GM23248 (cell line): ENCODE measurements at regions not wholly inside any gene's neighbourhood (a gene's known extent, or its start where the extent isn't known, plus 50 kb on each side); places are given as distances from the start of the nearest gene placed in this dataset.
"Not testable (repeated sequence)": the region's sequence is repeated elsewhere in the genome, so short reads cannot be mapped to it uniquely, and the experiment has no call there.

Experiments
- DNase-seq: peaks from one replicate; pipeline ENCODE4 v3.0.0-alpha.2; 2015
- H2AFZ ChIP-seq: fragments of 200-600 bp; sonication (generic); 2 replicates; pipeline ENCODE4 v1.6.1; 2016; ENCODE audit warnings: antibody characterized with exemption
- H3F3A ChIP-seq: fragments of 200-600 bp; sonication (generic); 2 replicates; pipeline ENCODE4 v1.6.1; 2016; ENCODE audit warnings: mild to moderate bottlenecking, antibody characterized with exemption, mixed run types; ENCODE audit not compliant: insufficient read depth
- H3K27ac ChIP-seq: fragments of 200-600 bp; sonication (generic); 2 replicates; pipeline ENCODE4 v1.5.1; 2016; ENCODE audit warnings: mild to moderate bottlenecking
- H3K27me3 ChIP-seq: fragments of 200-600 bp; sonication (generic); replicated peaks from 2 replicates; pipeline ENCODE4 v1.6.1; 2016; ENCODE audit warnings: mild to moderate bottlenecking; ENCODE audit not compliant: insufficient read depth
- H3K36me3 ChIP-seq: fragments of 200-600 bp; sonication (generic); 2 replicates; pipeline ENCODE4 v1.6.1; 2016; ENCODE audit warnings: low read depth, mild to moderate bottlenecking
- H3K4me1 ChIP-seq: fragments of 200-600 bp; sonication (generic); 2 replicates; pipeline ENCODE4 v1.6.1; 2016; ENCODE audit warnings: mild to moderate bottlenecking; ENCODE audit not compliant: insufficient read depth
- H3K4me2 ChIP-seq: fragments of 200-600 bp; sonication (generic); one replicate; pipeline ENCODE4 v1.6.1; 2016; ENCODE audit warnings: mild to moderate bottlenecking; ENCODE audit not compliant: unreplicated experiment
- H3K4me3 ChIP-seq: fragments of 200-600 bp; sonication (generic); 2 replicates; pipeline ENCODE4 v1.5.1; 2016; ENCODE audit warnings: mild to moderate bottlenecking
- H3K79me2 ChIP-seq: fragments of 200-600 bp; sonication (generic); 2 replicates; pipeline ENCODE4 v1.6.1; 2016; ENCODE audit warnings: mild to moderate bottlenecking; ENCODE audit not compliant: insufficient read depth
- H3K9ac ChIP-seq: fragments of 200-600 bp; sonication (generic); 2 replicates; pipeline ENCODE4 v1.6.1; 2016; ENCODE audit warnings: mild to moderate bottlenecking
- H3K9me2 ChIP-seq: fragments of 200-600 bp; sonication (generic); 2 replicates; pipeline ENCODE4 v1.6.1; 2016; ENCODE audit warnings: mixed run types, mild to moderate bottlenecking, moderate library complexity; ENCODE audit not compliant: insufficient read depth
- H3K9me3 ChIP-seq: fragments of 200-600 bp; sonication (generic); one replicate; pipeline ENCODE4 v1.6.1; 2017; ENCODE audit warnings: low read depth
- H4K20me1 ChIP-seq: fragments of 200-600 bp; sonication (generic); 2 replicates; pipeline ENCODE4 v1.6.0; 2016; ENCODE audit not compliant: insufficient read depth
- EZH2 ChIP-seq: fragments of 200-600 bp; sonication (generic); IDR thresholded peaks from 2 replicates; pipeline ENCODE4 v1.6.1; 2018; ENCODE audit warnings: antibody characterized with exemption, mild to moderate bottlenecking; ENCODE audit not compliant: insufficient read depth, poor library complexity, severe bottlenecking
- EZH2phosphoT487 ChIP-seq: fragments of 200-600 bp; sonication (generic); IDR thresholded peaks from 2 replicates; pipeline ENCODE4 v1.6.1; 2018; ENCODE audit warnings: antibody characterized with exemption, moderate library complexity, mild to moderate bottlenecking, low read depth; ENCODE audit not compliant: insufficient read depth
- WGBS, 2 experiments: methylation state at CpG; one replicate each; pipeline ENCODE4 v1.1.6; 2015 to 2017; ENCODE audit warnings: low lambda C conversion rate in 2 of 2, low coverage in 1 of 2; ENCODE audit errors: missing lambda C conversion rate in 2 of 2; 5-methylcytosine and 5-hydroxymethylcytosine counted together
- in situ Hi-C: fragments of 300-500 bp; cut with MboI; formaldehyde crosslinking; loops from 2 replicates; pipeline ENCODE4 v1.15.0; 2020

DNA sequence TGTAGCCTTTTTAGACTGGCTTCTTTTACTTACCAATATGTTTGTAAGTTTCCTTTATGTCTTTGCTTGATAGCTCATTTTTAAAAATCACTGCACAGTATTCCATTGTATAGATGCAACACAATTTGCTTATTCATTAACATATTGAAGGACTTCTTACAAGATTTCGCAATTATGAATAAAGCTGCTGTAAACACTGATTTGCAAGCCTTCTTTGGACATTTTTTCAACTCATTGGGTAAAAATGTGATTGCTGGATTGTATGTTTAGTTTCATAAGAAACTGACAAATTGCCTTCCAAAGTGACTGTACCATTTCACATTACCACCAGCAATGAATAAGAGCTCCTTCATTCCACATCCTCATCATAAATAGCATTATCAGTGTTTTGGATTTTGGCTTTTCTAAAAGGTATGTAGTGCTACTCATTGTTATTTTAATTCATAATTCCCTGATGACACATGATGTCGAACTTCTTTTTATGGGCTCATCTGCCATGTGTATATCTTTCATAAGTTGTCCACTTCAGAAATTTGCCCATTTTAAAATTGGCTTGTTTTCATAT, 80.7 kb downstream of the TFAP2B start:
- H3K79me2 ChIP-seq = no peaks in the 10 kb centered on the region
- H3K4me3 ChIP-seq = no peak overlapping the region
- no peaks in the 10 kb centered on the region for H3K36me3 ChIP-seq
- H3K9me2 ChIP-seq = no peaks in the 10 kb centered on the region
- no peaks in the 10 kb centered on the region for H4K20me1 ChIP-seq
- TF ChIP-seq EZH2 (no peak), EZH2phosphoT487 (no peak)
- 13 to 28% methylated on average over 2 of the region's 2 CpGs for WGBS, 2 experiments
- in situ Hi-C loops = no loop called here
- no peak overlapping the region for H3K27ac ChIP-seq
- DNase-seq = no peak
- H3K27me3 ChIP-seq = no peaks in the 10 kb centered on the region
- no peak overlapping the region for H2AFZ ChIP-seq
- H3F3A ChIP-seq = no peaks in the 10 kb centered on the region
- H3K4me1 ChIP-seq = no peaks in the 10 kb centered on the region
- H3K9me3 ChIP-seq = no peaks in the 10 kb centered on the region
- H3K4me2 ChIP-seq = no peak overlapping the region
- H3K9ac ChIP-seq = no peak overlapping the region

DNA sequence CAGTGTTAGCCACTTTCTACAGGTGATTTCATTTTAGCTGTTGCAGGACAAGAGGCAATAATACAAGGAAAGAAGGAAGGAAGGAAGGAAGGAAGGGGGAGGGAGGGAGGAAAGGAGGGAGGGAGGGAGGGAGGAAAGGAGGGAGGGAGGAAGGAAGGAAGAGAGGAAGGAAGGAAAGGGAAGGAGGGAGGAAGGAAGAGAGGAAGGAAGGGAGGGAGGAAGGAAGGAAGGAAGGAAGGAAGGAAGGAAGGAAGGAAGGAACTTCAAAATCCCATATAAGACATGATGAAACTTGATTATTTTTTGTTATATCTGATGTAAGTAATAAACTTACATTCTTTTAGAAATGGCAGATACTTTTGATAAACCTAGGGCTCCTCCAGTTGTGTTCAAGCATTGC, 83.6 kb downstream of the TFAP2B start:
- no peaks in the 10 kb centered on the region for H3K4me1 ChIP-seq
- in situ Hi-C loops = no loop called here
- no peaks in the 10 kb centered on the region for H3K79me2 ChIP-seq
- no peak overlapping the region for H3K4me2 ChIP-seq
- TF ChIP-seq EZH2phosphoT487 (no peak), EZH2 (no peak)
- no peak overlapping the region for H2AFZ ChIP-seq
- no peak overlapping the region for H3K4me3 ChIP-seq
- H3F3A ChIP-seq = no peaks in the 10 kb centered on the region
- H4K20me1 ChIP-seq = no peaks in the 10 kb centered on the region
- no peaks in the 10 kb centered on the region for H3K9me2 ChIP-seq
- H3K36me3 ChIP-seq = no peaks in the 10 kb centered on the region
- no peaks in the 10 kb centered on the region for H3K27me3 ChIP-seq
- no peak overlapping the region for H3K27ac ChIP-seq
- no peaks in the 10 kb centered on the region for H3K9me3 ChIP-seq
- H3K9ac ChIP-seq = no peak overlapping the region
- no peak for DNase-seq

DNA sequence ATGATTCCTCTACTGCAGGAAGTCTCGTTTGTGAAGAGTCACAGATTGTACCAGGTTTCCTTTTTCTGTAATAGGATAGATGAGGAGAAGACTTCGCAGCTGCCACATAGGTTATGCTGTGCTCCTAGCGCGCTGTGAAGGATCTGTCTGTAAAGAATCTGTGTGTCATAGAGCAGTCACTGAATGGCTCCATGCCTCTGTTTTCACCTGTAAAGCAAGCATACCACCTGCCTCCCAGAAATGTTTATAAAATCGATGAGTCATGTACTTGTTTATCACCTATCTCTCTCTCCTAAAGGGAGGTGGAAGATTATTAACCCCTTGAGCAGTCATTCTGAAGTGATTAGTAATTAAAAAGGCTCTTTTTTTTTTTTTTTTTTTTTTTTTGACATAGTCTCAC, 86.6 kb downstream of the TFAP2B start:
- no peaks in the 10 kb centered on the region for H4K20me1 ChIP-seq
- H3K9ac ChIP-seq = no peak overlapping the region
- no peak overlapping the region for H2AFZ ChIP-seq
- H3K9me3 ChIP-seq = no peaks in the 10 kb centered on the region
- H3K9me2 ChIP-seq = no peaks in the 10 kb centered on the region
- no peak for TF ChIP-seq EZH2
- no peak for TF ChIP-seq EZH2phosphoT487
- no peaks in the 10 kb centered on the region for H3F3A ChIP-seq
- no peak for DNase-seq
- no peak overlapping the region for H3K27ac ChIP-seq
- no peaks in the 10 kb centered on the region for H3K4me1 ChIP-seq
- no peaks in the 10 kb centered on the region for H3K79me2 ChIP-seq
- in situ Hi-C loops = no loop called here
- 38 to 39% methylated on average over 5 of the region's 5 CpGs for WGBS, 2 experiments
- no peaks in the 10 kb centered on the region for H3K27me3 ChIP-seq
- no peaks in the 10 kb centered on the region for H3K36me3 ChIP-seq
- H3K4me2 ChIP-seq = no peak overlapping the region
- no peak overlapping the region for H3K4me3 ChIP-seq

DNA sequence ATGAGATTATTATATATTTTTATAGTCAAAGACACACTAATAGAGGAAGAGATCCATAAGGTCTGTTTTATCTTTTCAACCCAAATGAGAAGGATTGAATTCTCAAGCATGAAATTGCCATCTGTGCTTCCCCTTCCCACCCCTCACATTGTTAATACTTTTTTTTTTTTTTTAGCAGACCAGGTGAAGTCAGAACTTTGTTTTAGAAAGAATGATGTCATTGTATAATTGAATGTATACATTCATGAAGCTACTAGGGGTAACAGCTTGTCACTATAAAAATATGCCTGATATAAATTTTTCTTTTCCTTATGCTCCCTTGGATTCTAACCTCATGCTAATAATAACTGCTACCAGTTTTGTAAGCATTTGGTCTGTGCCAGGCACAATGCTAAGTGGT, 88.9 kb downstream of the TFAP2B start:
- H3K4me2 ChIP-seq = no peak overlapping the region
- DNase-seq = no peak
- H3K9me3 ChIP-seq = no peaks in the 10 kb centered on the region
- no peaks in the 10 kb centered on the region for H3K36me3 ChIP-seq
- no peak overlapping the region for H2AFZ ChIP-seq
- H3K79me2 ChIP-seq = no peaks in the 10 kb centered on the region
- no peak overlapping the region for H3K9ac ChIP-seq
- no peak overlapping the region for H3K27ac ChIP-seq
- in situ Hi-C loops = no loop called here
- H3K9me2 ChIP-seq = no peaks in the 10 kb centered on the region
- no peaks in the 10 kb centered on the region for H3F3A ChIP-seq
- H3K4me3 ChIP-seq = no peak overlapping the region
- TF ChIP-seq EZH2 (no peak), EZH2phosphoT487 (no peak)
- H3K27me3 ChIP-seq = no peaks in the 10 kb centered on the region
- no peaks in the 10 kb centered on the region for H4K20me1 ChIP-seq
- no peaks in the 10 kb centered on the region for H3K4me1 ChIP-seq

DNA sequence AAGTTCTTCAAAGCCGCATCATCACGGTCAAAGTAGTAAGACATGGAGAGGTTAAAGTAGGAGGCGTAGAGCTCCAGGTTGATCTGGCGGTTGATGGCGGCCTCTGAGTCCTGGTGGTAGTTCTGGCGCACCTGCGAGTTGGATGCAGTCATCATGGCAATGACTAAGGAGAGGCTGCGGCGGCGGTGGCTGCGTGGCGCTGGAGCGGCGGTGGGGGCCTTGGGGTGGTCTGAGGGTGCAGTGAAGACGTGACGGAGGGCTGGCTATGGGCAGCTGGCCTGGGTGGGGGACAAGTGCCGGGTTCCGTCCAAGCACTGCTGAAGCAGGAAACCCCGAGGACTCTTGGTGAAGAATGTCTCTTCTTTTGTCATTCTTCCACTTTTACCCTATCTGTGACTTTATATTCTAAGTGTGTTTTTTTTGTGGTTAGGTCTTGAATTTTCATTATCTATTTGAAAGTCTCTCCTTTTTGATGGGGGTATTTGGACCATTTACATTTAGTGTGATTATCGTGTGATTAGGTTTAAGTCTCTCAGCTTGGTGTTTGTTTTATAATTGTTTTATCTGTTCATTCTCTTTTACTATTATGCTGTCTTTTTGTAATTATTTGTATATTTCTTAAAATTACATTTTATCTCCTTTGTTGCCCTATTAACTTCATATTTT, 94.6 kb downstream of the TFAP2B start:
- no peaks in the 10 kb centered on the region for H3F3A ChIP-seq
- no peak overlapping the region for H3K4me3 ChIP-seq
- in situ Hi-C loops = no loop called here
- no peaks in the 10 kb centered on the region for H3K79me2 ChIP-seq
- no peak overlapping the region for H3K4me2 ChIP-seq
- no peaks in the 10 kb centered on the region for H3K9me2 ChIP-seq
- H3K36me3 ChIP-seq = no peaks in the 10 kb centered on the region
- no peak overlapping the region for H3K9ac ChIP-seq
- no peak overlapping the region for H2AFZ ChIP-seq
- no peaks in the 10 kb centered on the region for H4K20me1 ChIP-seq
- no peak for DNase-seq
- H3K4me1 ChIP-seq = no peaks in the 10 kb centered on the region
- no peaks in the 10 kb centered on the region for H3K9me3 ChIP-seq
- H3K27ac ChIP-seq = no peak overlapping the region
- WGBS, 2 experiments = 79 to 84% methylated on average over 20 of the region's 20 CpGs
- no peaks in the 10 kb centered on the region for H3K27me3 ChIP-seq
- TF ChIP-seq EZH2 (no peak), EZH2phosphoT487 (no peak)

DNA sequence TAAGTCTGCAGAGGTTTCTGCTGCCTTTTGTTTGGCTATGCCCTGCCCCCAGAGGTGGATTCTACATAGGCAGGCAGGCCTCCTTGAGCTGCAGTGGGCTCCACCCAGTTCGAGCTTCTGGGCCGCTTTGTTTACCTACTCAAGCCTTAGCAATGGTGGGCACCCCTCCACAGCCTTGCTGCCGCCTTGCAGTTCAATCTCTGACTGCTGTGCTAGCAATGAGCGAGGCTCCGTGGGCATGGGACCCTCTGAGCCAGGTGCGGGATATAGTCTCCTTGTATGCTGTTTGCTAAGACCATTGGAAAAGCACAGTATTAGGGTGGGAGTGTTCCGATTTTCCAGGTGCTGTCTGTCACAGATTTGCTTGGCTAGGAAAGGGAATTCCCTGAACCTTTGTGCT, 102.7 kb downstream of the TFAP2B start:
- H4K20me1 ChIP-seq, H3K9ac ChIP-seq, H3K9me3 ChIP-seq, H3K4me1 ChIP-seq, H3F3A ChIP-seq, DNase-seq, H3K27ac ChIP-seq, H2AFZ ChIP-seq, H3K79me2 ChIP-seq, H3K27me3 ChIP-seq, in situ Hi-C loops, H3K4me2 ChIP-seq, H3K9me2 ChIP-seq, H3K36me3 ChIP-seq, H3K4me3 ChIP-seq: not testable (repeated sequence)
- 52 to 53% methylated on average over 7 of the region's 7 CpGs for WGBS, 2 experiments
